ENCODE measurements at regions not wholly inside any gene's neighbourhood (a gene's known extent, or its start where the extent isn't known, plus 50 kb on each side); places are given as distances from the start of the nearest gene placed in this dataset.

DNA sequence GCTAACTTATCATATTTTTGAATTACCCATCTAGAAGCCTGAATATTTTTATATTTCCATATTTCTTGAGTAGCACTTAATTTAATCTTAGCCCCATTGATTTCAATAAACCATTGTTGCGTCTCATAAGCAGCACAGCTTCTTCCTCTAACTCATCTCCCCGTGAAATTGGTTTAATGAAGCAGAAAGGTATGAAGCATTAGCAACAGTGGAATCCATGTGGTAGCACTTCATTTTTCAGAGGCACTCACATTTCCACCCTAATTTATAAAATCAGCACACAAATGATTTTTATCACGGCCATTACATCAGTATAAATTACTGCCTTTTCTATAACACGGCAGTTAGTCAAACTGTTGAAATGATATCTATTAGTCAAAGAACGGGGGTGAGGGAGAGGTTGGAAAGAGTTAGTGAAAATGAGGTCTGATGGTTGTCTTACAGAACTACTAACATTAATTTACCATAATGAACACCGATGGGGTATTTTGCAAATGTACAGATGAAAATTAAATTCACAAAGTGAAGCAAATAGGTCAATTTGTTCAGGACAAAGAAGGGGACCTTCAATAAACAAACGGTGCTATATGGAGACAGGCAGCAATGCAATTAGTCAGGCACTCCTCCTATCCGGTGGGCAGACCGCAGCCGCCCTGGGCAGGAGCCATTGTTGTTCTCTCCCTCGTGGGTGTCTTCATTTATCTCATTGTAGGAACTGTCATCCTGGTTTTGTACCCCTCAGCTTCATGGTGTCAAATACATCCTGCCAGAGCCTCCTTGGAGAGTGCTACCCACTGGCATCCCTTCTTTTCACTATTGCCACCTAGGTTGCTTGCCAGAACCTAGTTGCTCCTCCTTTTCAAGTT is 205.7 kb downstream of the SOX3 start:
- Mint-ChIP-seq H3K27ac (ENCODE audit: unreplicated experiment) (no peak overlapping the region), H3K27me3 (ENCODE audit: unreplicated experiment) (no peaks in the 10 kb centered on the region), H3K4me3 (ENCODE audit: unreplicated experiment) (no peak overlapping the region), H3K9me3 (ENCODE audit: unreplicated experiment) (no peaks in the 10 kb centered on the region), H3K36me3 (ENCODE audit: unreplicated experiment) (no peaks in the 10 kb centered on the region), H3K4me1 (ENCODE audit: low read depth, unreplicated experiment) (no peaks in the 10 kb centered on the region)
- TF ChIP-seq, protein P1, sequence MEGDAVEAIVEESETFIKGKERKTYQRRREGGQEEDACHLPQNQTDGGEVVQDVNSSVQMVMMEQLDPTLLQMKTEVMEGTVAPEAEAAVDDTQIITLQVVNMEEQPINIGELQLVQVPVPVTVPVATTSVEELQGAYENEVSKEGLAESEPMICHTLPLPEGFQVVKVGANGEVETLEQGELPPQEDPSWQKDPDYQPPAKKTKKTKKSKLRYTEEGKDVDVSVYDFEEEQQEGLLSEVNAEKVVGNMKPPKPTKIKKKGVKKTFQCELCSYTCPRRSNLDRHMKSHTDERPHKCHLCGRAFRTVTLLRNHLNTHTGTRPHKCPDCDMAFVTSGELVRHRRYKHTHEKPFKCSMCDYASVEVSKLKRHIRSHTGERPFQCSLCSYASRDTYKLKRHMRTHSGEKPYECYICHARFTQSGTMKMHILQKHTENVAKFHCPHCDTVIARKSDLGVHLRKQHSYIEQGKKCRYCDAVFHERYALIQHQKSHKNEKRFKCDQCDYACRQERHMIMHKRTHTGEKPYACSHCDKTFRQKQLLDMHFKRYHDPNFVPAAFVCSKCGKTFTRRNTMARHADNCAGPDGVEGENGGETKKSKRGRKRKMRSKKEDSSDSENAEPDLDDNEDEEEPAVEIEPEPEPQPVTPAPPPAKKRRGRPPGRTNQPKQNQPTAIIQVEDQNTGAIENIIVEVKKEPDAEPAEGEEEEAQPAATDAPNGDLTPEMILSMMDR (IDR thresholded peaks at IDR 0.05; ENCODE audit: partially characterized antibody, unreplicated experiment): no peak
- DNase-seq: no peak

- H3K27ac Mint-ChIP-seq (ENCODE audit: unreplicated experiment): no peak overlapping the region
- H3K27me3 Mint-ChIP-seq (ENCODE audit: unreplicated experiment): no peaks in the 10 kb centered on the region
- TF ChIP-seq, protein P1 (IDR thresholded peaks at IDR 0.05; ENCODE audit: partially characterized antibody, unreplicated experiment): no peak
- DNase-seq: no peak
- H3K4me3 Mint-ChIP-seq (ENCODE audit: unreplicated experiment): no peak overlapping the region
- no peaks in the 10 kb centered on the region for H3K9me3 Mint-ChIP-seq (ENCODE audit: unreplicated experiment)
- no peaks in the 10 kb centered on the region for H3K36me3 Mint-ChIP-seq (ENCODE audit: unreplicated experiment)
- peaks cover 7% of the 10 kb centered on the region for H3K4me1 Mint-ChIP-seq (ENCODE audit: low read depth, unreplicated experiment)
Measured at GRCh38 chrX:140297273-140297672, 207.6 kb downstream of the SOX3 start.

DNA sequence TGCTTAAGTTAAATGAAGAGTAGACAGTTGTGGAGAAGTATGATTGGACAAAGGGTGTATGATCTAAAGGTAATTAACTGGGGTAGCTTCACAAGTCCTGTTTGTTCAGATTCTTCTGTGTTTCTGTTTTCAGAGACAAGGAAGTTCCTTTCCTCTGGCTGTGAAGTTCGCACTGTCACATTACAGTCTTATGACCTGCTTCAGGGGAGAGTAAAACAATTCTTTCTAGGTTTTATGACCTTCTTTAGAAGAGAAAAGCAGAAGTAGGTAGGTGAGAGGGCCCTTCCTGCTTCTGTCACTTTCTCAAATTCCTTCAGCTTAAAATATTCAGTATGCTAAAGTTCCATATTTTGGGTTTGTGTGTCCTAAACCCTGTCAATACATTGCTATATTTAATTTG is 211.9 kb downstream of the SOX3 start:
- Mint-ChIP-seq H3K27ac (ENCODE audit: unreplicated experiment) (no peak overlapping the region), H3K4me3 (ENCODE audit: unreplicated experiment) (no peak overlapping the region), H3K36me3 (ENCODE audit: unreplicated experiment) (no peaks in the 10 kb centered on the region), H3K4me1 (ENCODE audit: low read depth, unreplicated experiment) (peaks cover 7% of the 10 kb centered on the region), H3K27me3 (ENCODE audit: unreplicated experiment) (no peaks in the 10 kb centered on the region), H3K9me3 (ENCODE audit: unreplicated experiment) (no peaks in the 10 kb centered on the region)
- TF ChIP-seq, protein P1 (IDR thresholded peaks at IDR 0.05; ENCODE audit: partially characterized antibody, unreplicated experiment): no peak
- DNase-seq: no peak

DNA sequence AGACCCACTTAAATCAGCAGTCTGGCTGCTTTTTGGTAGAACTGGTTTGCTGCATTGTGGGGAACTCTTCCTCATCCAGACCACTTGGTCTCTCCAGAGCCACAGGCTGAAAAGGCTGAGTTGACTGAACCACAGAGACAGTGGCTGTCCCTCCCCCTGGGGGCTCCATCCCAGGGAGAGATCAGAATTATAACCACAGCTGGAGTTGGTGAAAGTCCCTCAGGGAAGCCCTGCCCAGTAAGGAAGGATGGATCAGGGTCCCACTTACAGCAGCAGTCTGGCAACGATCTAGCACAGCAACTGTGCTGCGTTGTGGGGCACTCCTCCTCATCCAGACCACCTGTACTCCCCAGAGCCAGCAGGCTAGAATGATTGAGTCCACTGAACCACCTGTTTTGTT is 212.7 kb downstream of the SOX3 start:
- no peaks in the 10 kb centered on the region for H3K27me3 Mint-ChIP-seq (ENCODE audit: unreplicated experiment)
- H3K36me3 Mint-ChIP-seq (ENCODE audit: unreplicated experiment): no peaks in the 10 kb centered on the region
- H3K4me3 Mint-ChIP-seq (ENCODE audit: unreplicated experiment): no peak overlapping the region
- peaks cover 7% of the 10 kb centered on the region for H3K4me1 Mint-ChIP-seq (ENCODE audit: low read depth, unreplicated experiment)
- no peak for DNase-seq
- no peaks in the 10 kb centered on the region for H3K9me3 Mint-ChIP-seq (ENCODE audit: unreplicated experiment)
- TF ChIP-seq, protein P1 (IDR thresholded peaks at IDR 0.05; ENCODE audit: partially characterized antibody, unreplicated experiment): no peak
- H3K27ac Mint-ChIP-seq (ENCODE audit: unreplicated experiment): no peak overlapping the region

DNA sequence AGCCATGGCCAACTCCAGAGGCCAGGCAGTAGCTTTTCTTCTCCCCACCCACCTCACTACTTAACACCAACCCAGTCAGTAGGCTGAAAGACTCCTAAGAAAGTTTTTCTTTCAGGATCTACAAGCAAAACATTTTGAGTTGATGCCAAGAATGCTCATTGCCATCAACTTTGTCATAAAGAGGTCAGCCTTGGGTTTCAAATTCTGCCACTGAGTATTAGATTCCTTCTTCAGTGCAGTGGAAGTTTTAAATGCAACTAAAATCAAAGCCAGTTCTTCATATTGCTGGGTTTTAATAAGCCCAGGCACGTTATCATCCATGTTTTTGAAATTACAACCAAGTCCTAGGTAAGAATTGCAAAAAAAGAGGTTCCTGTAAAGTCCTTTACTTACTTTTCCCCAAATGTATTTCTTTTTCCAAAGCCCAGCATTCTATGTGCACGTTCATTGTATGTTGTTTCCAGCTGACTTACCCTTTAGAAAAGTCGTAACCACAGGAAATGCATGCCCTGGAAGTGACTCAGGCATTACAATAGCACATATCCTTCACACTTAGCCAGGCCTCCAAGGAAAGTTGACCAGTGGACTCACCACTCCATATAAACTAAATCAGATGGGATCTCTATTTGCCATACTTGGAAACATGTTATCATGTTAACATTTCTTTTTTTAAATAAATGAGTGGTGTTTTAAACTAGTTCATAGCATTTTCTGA is 229.9 kb downstream of the SOX3 start:
- Mint-ChIP-seq H3K4me3 (ENCODE audit: unreplicated experiment) (no peak overlapping the region), H3K9me3 (ENCODE audit: unreplicated experiment) (no peaks in the 10 kb centered on the region), H3K36me3 (ENCODE audit: unreplicated experiment) (peaks cover 2% of the 10 kb centered on the region), H3K4me1 (ENCODE audit: low read depth, unreplicated experiment) (no peaks in the 10 kb centered on the region), H3K27ac (ENCODE audit: unreplicated experiment) (no peak overlapping the region), H3K27me3 (ENCODE audit: unreplicated experiment) (peaks cover 1% of the 10 kb centered on the region)
- TF ChIP-seq, protein P1 (IDR thresholded peaks at IDR 0.05; ENCODE audit: partially characterized antibody, unreplicated experiment): no peak
- DNase-seq: no peak

All from glutamatergic neuron (in vitro differentiated cells).